NT2/D1 (cell line): ENCODE measurements at regions not wholly inside any gene's neighbourhood (a gene's known extent, or its start where the extent isn't known, plus 50 kb on each side); places are given as distances from the start of the nearest gene placed in this dataset.

Source experiments
- YY1 ChIP-seq: IDR thresholded peaks from 2 replicates; pipeline ENCODE4 v1.6.1; 2011; ENCODE audit not compliant: insufficient read length, insufficient read depth
- ZNF274 ChIP-seq: IDR thresholded peaks from 2 replicates; pipeline ENCODE4 v1.6.1; 2011; ENCODE audit warnings: mild to moderate bottlenecking, low read depth, low read length

GRCh38 chr3:28949580-28949979 is 331.3 kb upstream of the RBMS3 start:
- TF ChIP-seq ZNF274 (no peak), YY1 (no peak)
